GM21367 (cell line): ENCODE measurements at regions not wholly inside any gene's neighbourhood (a gene's known extent, or its start where the extent isn't known, plus 50 kb on each side); places are given as distances from the start of the nearest gene placed in this dataset.

Source experiments
- ATAC-seq: cut with Tn5 transposase; IDR thresholded peaks from one replicate; pipeline ENCODE4 v1.9.1; 2021; ENCODE audit not compliant: unreplicated experiment

- no peak for ATAC-seq
These were observed 91.7 kb upstream of the MAP3K4 start for GRCh38 chr6:160899671-160900430.

DNA sequence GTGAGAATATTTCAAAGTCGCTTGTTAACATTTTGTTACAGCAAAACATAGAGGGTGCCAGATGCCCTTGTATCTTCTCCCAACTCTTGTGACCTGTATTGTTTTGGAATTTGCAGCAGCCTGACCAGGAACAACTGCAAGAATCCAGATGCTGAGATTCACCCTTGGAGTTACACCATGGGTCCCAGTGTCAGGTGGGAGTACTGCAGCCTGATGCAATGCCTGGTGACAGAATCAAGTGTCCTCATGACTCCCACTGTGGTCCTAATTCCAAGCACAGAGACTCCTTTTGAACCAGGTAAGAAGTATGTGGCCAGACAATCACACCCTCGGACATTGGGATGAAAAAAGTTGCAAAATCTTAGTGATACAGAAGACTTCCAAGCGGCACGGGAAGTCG is 79.6 kb upstream of the MAP3K4 start:
- ATAC-seq: no peak

- ATAC-seq: no peak
These were observed 79.2 kb upstream of the MAP3K4 start for GRCh38 chr6:160912411-160912810.

- ATAC-seq: no peak
These were observed 74.0 kb upstream of the MAP3K4 start for GRCh38 chr6:160917572-160917971.

GRCh38 chr6:160919723-160920440 is 71.7 kb upstream of the MAP3K4 start:
- no peak for ATAC-seq

- no peak for ATAC-seq
These were observed 70.5 kb upstream of the MAP3K4 start for GRCh38 chr6:160921095-160921494.

DNA sequence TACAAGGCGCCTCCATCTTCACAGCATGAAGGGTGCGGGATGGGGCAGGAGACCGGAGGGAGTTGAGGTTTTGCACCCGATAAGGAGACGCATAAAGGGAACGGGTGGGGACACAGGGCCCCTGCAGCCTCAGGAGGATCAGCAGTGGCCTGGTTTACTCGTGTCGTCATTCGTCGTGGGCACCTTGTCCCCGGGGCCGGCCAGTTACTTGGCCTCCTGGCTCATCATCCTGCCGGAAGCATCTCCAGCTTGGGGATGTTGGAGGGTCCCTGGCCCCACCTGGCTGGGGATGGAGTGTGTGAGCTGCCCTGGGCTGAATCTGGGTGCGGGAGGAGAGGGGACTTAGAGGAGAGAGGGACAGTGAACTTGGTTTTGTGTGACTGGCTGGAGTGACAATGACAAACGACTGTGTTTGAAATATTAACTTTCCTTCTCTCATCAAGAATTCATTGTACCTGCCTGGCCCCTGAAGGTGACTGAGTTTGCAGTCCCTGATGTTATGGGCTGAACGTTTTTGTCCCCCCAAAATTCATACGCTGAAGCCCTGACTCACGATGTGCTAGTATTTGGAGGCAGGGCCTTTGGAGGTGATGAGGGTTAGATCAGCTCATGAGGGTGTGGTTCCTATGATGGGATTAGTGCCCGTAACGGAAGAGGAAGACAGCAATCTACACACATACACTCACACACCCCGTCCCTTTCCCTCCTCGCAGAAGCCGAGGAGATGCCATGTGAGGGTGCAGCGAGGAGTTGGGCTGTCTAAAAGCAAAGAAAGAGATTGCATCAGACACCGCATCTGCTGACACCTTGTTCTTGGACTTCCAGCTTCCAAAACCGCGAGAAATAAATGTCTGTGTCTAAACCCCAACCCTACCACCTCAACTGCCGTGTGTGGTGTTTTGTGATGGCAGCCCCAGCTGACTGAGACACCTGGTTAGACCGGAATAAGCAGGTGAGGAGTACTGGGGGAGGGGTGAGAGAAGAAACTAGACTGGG is 65.0 kb upstream of the MAP3K4 start:
- no peak for ATAC-seq

- ATAC-seq: no peak
These were observed 64.2 kb upstream of the MAP3K4 start for GRCh38 chr6:160927416-160927815.

GRCh38 chr6:160929361-160929760 is 62.2 kb upstream of the MAP3K4 start:
- no peak for ATAC-seq

GRCh38 chr6:160929831-160930230 is 61.7 kb upstream of the MAP3K4 start:
- ATAC-seq: no peak

DNA sequence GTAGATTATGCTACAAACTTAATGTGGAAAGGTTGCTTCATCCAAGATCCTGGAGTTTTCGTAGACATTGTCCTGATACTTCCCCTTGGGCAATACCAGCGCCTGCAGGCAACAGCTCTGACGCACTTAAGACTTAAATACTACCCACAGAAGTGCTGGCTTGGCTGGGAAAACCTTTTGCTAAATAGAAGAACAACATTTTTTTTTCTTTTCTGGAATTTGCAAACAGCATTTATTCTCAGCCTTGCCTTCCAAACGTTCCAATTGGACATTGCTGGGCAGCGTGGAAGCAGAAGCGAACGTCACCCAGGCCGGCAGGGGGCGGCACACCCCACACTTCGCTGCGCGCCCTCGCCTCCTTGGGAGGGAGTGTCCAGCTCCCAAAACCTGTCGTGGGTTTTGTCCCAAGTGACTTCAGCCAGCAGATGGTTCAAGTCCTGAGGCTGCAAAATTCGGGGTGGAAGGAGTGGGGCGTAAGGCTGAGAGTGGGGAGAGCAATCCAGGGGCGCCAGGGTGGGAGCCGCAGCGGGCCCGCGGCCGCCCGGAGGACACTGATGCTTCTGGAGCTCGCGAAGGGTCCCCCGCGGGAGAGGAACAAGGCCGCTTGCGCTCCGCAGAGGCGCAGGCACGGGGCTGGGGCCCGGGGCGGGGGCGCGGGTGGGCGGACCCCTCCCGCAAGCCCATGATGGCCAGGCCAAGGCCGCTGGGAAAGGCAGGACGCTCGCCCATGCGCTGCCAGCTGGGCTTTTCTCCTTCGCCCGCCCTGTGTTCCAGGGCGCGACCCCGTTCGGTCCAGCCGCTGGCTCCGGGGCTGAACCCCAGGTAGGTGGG is 60.8 kb upstream of the MAP3K4 start:
- peak; percentile 72 for ATAC-seq

DNA sequence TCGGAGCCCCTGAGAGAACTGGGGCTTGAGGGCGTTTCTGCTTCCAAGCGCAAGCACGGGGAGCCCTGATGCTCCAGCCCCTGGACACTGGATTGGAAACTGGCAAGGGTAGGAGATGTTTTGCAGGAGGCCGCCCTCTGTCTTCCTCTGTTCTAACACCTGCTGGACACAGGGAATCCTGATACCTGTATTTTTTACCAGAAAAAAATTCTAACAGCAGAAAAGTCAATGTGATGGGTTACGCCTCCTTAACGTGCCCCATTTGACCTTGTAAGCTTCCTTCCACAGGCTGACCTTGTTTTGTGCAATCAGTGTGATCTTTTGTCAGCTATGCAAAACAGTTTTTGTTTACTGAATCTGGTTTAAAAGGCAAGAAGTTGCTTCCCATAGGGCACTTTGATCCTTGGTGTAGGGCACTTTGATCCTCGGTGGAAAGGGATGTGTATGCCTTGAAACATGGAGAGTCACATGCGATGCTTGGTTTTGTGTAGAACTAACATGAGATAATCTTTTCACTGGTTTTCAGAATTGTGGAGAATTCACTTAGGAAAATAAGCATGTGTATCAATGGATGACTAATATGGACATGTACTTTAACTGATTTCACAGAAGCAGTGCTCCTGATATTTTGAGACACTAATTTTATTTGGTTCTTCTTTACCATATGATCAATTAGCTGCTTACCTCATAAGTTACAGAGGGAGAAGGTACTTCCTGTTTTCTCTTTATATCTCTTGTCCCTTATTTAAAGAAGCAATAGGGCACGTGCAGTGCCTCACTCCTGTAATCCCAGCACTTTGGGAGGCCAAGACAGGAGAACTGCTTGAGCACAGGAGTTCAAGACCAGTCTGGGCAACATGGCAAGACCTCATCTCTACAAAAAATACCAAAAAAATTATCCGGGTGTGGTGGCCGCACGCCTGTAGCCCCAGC is 59.9 kb upstream of the MAP3K4 start:
- ATAC-seq: no peak

DNA sequence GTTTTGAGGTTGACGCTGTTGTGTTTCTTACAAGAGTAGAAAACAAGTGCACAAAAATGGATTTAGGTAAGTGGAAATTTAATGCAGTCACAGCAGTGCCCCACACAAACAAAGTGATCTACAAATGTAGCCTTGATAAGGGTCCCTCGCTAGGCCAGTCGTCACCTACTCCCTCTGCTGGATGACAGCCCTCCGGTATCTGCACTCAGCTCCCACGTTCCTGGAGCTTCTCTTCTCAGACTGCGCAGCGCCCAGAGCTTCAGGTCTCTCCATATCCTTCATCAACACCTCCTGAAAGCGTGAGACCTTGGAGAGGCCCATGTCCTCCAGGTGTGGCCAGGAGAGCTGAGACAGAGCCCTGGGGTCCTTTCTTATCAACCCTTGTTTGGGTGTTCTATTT is 58.3 kb upstream of the MAP3K4 start:
- no peak for ATAC-seq

DNA sequence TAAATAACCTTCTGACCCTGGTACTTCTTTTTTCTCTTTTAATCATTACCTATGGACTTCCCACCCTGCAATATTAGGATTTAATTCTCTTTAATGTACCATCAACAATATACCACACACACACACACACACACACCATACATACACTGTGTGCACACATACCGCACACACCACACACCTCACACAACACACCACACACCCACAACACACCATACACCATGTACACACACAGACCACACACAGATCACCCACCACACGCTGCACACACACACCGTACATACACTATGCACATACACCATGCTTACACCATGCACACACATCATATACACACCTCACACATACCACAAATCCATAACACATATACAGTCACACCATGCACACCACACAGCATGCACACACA is 57.4 kb upstream of the MAP3K4 start:
- ATAC-seq: no peak

- ATAC-seq: no peak
These were observed 51.4 kb upstream of the MAP3K4 start for GRCh38 chr6:160940197-160940596.
